NAMALWA (cell line): ENCODE measurements at regions not wholly inside any gene's neighbourhood (a gene's known extent, or its start where the extent isn't known, plus 50 kb on each side); places are given as distances from the start of the nearest gene placed in this dataset.

Experiments
- DNase-seq: peaks from one replicate; pipeline ENCODE4 v3.0.0-alpha.2; 2015; ENCODE audit warnings: low spot score

- no peak for DNase-seq
These were observed 128.5 kb upstream of the RRP15 start for GRCh38 chr1:218156595-218156994.

GRCh38 chr1:218163371-218163770, 121.7 kb upstream of the RRP15 start:
- no peak for DNase-seq

- no peak for DNase-seq
These were observed 120.8 kb upstream of the RRP15 start for GRCh38 chr1:218164111-218164929.

GRCh38 chr1:218164930-218165700, 120.0 kb upstream of the RRP15 start:
- DNase-seq, result no peak

GRCh38 chr1:218165701-218166114, 119.4 kb upstream of the RRP15 start:
- DNase-seq, result no peak

- DNase-seq, result no peak
These were observed 118.7 kb upstream of the RRP15 start for GRCh38 chr1:218166268-218166945.

- DNase-seq, result peak; percentile 58
These were observed 113.7 kb upstream of the RRP15 start for GRCh38 chr1:218171302-218171893.

- DNase-seq, result no peak
These were observed 102.6 kb upstream of the RRP15 start for GRCh38 chr1:218182455-218182854.

GRCh38 chr1:218200979-218201378, 84.1 kb upstream of the RRP15 start:
- DNase-seq, result no peak

GRCh38 chr1:218201601-218202000, 83.5 kb upstream of the RRP15 start:
- no peak for DNase-seq

- no peak for DNase-seq
These were observed 79.4 kb upstream of the RRP15 start for GRCh38 chr1:218205721-218206120.

GRCh38 chr1:218207194-218207593, 77.9 kb upstream of the RRP15 start:
- no peak for DNase-seq

- DNase-seq, result no peak
These were observed 75.7 kb upstream of the RRP15 start for GRCh38 chr1:218209351-218209861.

- no peak for DNase-seq
These were observed 73.9 kb upstream of the RRP15 start for GRCh38 chr1:218211241-218211640.

- DNase-seq, result no peak
These were observed 68.1 kb upstream of the RRP15 start for GRCh38 chr1:218217040-218217439.

GRCh38 chr1:218219460-218219859, 65.6 kb upstream of the RRP15 start:
- DNase-seq, result no peak

GRCh38 chr1:218224101-218224500, 61.0 kb upstream of the RRP15 start:
- DNase-seq, result no peak

- DNase-seq, result no peak
These were observed 59.1 kb upstream of the RRP15 start for GRCh38 chr1:218226005-218226404.
